Stimulated activated CD8-positive, alpha-beta memory T cell treated with anti-CD3 and anti-CD28 coated beads, Interleukin-12 subunit alpha, Interleukin-12 subunit beta, amount 100 ng/mL, for 24 hours (primary cell): ENCODE measurements at regions not wholly inside any gene's neighbourhood (a gene's known extent, or its start where the extent isn't known, plus 50 kb on each side); places are given as distances from the start of the nearest gene placed in this dataset.
"Not testable (repeated sequence)": the region's sequence is repeated elsewhere in the genome, so short reads cannot be mapped to it uniquely, and the experiment has no call there.

Experiments
- DNase-seq: peaks from one replicate; pipeline ENCODE4 v3.0.0-alpha.2; 2020; ENCODE audit errors: extremely low read depth

DNA sequence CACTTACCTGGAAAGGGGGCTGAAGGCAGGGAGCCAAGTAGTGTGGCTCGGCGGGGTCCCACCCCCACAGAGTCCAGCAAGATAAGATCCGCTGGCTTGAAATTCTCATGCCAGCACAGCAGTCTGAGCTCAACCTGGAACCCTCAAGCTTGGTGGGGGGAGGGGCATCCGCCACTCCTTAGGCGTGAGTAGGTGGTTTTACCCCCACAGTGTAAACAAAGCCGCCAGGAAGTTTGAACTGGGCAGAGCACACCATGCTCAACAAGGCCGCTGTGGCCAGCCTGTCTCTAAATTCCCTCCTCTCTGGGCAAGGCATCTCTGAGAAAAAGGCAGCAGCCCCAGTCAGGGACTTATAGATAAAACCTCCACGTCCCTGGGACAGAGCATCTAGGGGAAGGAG, 156.3 kb downstream of the KBTBD8 start:
- no peak for DNase-seq

DNA sequence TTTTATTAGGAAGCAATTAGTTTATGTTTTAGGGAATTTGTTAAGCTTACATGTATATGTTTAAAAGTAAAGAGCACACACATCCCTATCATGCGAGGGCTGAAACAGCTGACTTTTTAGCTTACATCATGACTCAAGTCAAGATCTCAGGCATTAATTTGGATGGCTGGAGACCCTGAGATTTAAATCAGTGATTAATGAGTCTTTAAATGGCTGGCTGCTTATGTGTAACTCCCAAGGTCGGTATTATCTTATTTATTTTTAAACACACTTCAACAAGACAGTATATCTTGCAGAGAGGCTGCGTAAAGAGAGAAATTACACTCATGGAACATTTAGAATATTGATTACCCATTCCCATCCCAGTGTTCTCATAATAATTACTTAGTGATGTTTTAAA, 169.4 kb downstream of the KBTBD8 start:
- DNase-seq, result no peak

DNA sequence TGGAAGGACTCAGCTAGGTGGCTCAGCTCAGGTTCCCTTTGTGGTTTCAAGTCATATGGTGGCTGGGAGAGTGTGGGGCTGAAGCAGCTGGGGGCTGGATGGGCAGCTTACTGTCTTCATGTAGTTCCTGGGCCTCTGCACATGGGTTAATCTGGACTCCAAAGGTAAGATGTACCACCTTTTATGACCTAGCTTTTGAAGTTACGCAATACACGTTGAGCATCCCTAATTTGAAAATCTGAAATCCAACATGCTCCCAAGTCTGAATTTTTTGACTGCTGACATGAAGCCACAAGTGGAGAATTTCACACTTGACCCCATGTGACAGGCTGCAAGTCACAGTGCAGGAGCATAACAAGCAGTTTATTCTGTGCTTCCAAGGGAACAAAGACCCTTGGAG, 173.7 kb downstream of the KBTBD8 start:
- no peak for DNase-seq

DNA sequence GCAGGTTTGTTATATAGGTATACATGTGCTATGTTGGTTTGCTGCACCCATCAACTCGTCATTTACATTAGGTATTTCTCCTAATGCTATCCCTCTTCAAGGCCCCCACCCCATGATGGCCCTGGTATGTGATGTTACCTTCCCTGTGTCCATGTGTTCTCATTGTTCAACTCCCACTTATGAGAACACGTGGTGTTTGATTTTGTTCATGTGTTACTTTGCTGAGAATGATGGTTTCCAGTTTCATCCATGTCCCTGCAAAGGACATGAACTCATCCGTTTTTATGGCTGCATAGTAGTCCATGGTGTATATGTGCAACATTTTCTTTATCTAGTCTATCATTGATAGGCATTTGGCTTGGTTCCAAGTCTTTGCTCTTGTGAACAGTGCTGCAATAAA, 175.0 kb downstream of the KBTBD8 start:
- not testable (repeated sequence) for DNase-seq

DNA sequence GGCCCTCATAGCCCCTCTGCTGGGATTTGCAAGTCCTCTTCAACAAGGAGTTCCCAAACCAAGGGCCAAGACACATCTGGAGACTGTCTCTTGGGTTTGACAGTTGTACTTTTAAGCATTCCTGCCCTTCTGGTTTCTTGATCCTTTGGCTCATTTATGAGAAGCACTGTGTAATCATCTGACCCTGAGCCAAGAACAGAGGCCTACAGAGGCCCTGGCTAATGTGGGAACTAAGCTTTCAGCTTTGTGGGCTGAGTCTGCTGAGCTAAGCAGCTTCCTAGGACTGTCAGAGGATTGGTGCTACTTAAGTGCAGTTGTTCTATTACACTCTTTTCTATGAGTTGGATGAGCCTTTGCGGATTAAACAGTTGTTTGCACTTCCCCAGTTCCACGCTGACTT, 178.3 kb downstream of the KBTBD8 start:
- no peak for DNase-seq

DNA sequence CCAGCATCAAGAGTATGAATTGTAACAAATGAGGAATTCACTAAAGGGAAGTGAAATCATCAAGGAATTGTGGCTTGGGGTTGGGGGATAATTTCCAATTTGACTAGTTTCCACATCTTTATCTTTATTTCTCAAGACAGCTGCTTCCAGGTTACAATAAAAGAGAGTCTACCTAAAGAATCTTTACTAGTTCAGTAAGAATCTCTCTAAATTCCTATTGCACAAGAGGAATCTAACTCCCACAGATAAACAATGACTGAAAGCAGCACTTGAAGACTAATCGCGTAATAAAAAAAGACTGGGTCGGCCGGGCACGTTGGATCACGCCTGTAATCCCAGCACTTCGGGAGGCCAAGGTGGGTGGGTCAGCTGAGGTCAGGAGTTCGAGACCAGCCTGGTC, 194.4 kb downstream of the KBTBD8 start:
- DNase-seq, result no peak

DNA sequence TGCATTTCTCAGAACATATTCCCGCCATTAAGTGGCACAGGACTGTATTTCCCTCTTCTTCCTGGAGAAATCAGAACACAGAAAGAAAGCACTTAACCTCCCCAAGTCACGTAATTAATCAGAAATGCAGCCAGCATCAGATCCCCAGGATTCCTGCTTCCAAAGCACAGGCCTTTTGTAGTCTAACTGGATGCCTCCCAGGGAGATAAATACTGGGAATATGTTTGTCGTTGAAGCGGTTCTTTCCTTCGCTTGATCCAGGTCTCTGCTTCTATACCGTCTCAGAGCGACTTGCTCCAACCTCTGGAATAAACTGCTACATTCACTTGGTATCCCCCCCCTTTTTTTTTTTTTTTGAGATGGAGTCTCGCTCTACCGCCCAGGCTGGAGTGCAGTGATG, 198.6 kb downstream of the KBTBD8 start:
- no peak for DNase-seq

DNA sequence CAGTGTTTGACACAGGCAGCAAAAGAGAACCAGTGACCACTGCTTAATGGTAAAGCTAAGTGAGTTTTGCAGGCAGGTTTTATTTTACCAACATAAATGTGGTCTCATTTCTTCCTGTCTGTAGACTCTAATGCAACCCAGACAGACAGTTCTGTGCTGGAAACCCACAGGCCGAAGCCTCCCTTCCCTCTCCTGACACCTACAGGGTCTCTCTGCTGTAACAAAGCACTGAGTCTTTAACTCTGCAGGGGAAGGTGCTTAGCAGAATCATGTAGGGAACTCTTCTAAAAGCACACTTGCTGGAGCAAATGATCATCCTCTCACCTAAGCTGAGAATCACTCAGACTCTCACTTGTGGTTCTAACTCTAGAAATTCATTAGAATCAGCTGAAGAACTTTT, 200.3 kb downstream of the KBTBD8 start:
- DNase-seq, result no peak

DNA sequence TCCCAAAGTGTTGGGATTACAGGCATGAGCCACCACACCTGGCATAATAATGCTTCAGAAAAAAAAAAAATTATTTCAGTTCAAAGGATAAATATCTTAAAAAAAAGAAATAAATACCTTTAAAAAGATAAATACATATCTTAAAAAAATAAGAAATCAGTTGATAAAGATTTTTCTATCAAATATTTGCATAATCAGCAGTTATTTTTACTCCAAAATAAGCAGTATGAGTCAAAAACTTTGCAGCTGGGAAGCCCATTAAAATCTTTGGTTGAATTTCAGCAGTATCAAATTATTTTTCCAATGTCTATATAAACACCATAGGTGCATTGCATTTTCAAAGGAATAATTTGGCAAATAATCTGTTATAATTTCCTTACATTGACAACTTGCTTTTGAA, 202.5 kb downstream of the KBTBD8 start:
- DNase-seq, result no peak

DNA sequence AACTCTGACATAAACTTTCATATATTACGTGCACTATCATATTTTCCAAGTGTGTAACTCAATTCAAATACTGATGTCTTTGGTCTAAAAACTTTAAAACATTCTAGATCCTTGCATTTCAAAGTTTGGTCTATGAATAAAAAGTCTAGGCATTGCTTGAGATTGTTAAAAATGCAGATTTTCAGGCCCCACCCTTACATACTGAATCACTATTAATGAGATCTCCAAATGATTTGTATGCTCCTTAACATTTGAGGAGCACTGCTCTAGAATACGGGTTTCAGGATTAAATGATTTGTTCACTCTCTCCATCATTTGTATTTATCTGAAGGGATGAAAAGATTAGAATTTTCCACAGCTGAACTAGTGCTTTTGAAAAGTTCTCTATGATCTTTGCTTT, 202.9 kb downstream of the KBTBD8 start:
- no peak for DNase-seq

DNA sequence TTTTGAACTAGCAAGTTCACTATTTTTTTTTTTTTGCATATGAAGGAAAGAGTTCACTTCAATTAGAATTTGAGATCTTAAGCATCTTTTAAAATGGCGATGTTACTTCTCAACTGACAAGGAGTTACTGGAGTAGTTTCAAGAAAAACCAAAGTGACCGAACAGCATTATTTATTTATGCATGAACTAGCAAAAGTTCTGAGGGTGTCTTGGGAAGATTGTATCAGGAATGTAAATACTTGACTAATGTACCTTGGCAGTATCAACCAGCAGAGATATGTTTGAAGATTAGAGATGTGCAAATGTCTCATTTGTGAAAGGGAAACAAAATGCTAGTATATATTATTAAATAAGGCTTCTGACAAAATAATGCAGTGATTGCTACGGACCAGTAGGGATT, 203.9 kb downstream of the KBTBD8 start:
- DNase-seq, result no peak

DNA sequence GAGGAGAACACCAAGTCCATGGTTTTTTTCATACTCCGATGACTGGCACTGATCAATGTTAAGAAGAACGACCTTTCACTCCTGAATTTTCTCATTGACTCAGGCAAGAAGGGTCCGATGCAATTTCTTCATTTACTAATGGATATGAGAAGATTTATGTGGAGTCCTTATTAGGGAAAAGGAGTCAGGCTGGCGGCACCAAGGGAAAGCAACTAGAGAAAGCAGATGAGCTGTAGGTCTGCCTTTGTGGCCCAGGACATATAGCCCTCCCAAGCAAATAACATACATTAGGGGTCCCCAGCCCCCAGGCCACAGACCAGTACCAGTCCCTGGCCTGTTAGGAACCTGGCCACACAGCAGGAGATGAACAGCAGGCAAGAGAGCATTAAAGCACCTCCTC, 206.8 kb downstream of the KBTBD8 start:
- no peak for DNase-seq

DNA sequence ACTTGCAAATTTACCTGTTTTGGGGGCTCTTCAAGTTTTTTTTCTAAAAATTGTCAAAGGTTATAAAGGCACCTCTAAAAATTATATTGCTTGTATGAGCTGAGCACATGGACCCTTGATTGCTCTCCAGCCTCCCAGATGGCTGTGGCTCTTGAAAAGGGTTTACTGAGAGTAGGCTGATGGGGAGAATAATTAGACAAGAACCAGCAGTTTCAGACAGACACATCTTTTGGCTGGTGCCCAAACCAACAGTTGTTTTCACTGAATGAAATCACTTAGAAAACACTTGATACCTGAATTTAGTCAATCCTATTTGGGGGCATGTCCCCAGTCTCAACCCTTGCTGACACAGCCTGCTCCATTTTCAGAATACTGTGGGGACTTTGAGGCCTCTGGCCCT, 217.6 kb downstream of the KBTBD8 start:
- DNase-seq, result no peak

DNA sequence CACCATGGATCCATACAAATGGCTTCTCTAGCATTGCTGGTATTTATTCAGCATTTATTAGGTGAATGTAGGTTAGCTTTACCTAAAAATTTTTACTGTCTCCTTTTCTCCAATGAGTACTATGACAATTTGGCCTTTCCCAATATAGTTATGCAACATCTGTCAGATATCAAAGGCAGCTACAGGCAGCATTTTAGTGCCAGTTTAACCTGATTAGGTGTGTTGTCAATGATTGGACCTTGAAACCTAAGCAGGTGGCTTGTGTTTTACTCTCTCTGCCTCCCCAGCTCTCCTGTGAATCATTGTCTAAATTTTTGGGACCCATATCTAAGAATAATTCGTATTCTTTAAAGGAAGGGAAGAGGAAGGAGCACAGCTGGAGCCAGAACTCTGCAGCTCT, 228.9 kb downstream of the KBTBD8 start:
- DNase-seq, result no peak

DNA sequence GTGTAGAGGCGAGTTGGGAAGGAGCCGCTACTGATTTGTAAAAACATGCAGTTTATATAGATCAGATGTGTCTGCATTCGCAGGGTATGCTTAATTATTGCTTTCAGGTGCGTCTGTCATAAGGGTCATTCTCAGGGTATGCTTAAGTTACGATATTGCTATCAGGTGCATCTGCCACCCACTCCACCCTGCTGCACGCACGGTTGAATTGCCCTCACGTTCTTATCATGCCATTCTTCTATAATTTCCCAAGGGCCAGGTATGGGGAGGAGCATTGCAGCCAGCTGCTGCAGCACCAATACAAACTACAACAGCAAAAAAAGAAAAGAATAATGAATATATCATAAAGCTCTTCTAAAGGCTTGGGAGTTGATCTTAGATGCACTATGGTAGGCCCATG, 230.0 kb downstream of the KBTBD8 start:
- no peak for DNase-seq

DNA sequence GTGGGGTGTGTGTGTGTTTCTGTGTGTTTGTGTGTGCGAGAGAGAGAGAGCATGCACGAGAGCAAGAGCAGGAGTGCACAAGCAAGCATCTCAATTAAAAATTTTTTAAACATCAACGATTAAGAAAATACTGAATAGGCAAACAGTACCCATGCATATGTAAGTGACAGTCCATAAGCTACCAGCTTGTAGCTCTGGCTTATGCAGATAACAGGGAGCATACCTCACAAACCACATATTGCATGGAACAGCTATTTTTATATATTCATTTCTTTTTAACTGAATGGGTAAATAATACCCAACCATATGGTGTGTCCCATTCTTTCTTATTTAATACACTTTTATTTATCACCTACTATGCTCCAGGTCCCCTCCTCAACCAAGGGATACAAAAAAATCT, 234.5 kb downstream of the KBTBD8 start:
- no peak for DNase-seq

DNA sequence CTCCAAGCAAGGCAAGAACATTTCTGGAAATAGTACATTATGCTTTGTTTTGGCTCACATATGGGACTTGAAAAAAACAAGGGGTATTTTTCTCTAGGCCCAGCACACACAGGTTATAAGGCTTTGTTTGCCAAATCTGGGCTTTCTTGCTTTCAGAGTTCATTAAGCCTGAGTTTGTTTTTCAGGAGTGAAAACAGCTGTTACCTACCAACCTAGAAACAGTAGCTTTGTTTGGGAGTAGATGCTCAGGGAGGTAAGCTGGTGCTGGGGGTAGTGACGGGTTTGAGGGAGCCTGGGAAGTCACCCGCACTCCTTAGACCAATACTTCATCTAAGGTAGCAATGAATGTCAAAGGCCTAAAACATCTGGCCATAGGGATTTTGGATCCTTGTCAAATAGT, 241.2 kb downstream of the KBTBD8 start:
- DNase-seq, result no peak

DNA sequence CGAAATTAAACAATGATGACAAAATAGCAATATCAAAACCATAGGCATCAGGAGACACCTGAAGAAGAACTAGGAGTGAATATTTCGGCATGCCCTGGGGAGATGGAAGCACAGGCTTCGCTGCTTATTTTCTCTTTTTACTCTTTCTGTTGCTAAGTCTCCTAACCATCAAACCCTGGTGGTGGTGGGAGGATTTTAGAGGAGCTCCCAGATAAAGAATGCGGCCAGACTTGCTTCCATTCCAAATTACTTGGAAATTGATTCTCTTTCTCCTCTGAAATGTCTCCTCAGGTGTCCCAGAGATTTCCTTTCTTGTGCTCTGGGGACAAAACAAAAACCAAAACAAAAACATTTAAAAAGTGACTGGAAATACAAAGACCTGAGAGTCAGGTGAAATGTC, 243.0 kb downstream of the KBTBD8 start:
- no peak for DNase-seq

DNA sequence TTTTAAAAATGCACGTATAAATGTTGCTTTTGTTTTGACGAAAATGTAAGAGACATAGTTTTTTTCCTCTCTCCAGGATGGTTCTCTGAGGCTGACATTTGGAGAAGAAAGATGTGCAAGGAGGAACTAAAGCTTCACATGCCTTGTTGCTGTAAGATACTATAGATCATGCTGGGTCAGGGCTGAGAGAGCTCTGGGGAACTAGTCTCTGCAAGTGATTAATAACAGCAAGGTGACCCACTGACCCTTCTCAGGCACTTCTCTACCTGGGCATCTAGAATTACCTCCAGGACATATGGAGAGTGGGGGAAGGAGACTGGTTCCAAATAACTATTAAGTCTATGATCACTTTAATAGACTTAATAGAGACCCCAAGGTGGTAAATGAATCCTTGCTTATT, 246.0 kb downstream of the KBTBD8 start:
- DNase-seq, result no peak

DNA sequence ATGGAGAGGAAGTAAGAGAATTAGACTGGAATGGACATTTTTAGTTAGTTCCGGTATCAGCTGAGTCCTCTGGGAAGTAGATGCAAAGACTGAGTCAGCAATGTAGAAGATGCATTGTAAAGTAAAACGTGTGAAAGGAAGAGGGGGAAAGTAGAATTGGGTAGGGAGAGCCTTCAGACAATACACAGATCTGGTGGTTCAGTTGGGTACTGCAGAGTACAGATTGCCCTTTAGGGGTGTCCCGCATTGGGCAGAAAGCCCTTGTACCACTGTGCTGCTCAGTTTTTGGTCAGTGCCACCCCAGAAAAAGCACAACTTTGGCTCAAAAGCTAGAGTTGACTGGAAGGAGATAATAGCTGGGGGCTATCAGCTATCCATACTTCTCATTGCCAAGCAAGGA, 247.4 kb downstream of the KBTBD8 start:
- DNase-seq, result no peak

DNA sequence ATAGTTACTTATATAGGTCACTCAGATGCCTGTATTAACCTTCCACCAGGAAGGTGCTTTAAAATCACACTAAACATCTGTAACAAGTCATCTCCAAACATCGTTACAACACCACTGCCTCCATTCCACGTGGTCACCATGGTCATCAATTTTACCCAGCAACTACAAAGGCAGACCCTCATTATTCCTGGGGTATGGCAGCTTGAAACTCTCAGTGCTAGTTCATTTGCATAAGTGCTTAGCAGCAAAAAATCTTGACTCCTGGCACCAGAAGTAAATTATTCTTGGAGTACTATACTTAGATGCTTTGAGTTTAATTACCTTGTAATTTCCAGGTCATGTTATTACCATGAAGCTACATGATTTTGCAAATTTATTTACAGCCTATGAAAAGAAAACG, 250.6 kb downstream of the KBTBD8 start:
- no peak for DNase-seq

DNA sequence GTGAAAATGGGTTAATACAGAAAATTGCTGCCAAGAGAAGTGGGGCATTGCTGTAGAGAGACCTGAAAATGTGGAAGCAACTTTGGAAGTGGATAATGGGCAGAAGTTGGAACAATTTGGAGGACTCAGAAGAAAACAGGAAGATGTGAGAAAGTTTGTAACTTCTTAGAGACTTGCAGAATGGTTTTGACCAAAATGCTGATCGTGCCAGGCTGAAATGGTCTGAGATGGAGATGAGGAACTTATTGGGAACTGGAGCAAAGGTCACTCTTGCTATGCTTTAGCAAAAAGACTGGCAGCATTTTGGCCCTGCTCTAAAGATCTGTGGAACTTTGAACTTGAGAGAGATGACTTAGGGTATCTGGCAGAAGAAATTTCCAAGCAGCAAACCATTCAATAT, 254.8 kb downstream of the KBTBD8 start:
- DNase-seq, result not testable (repeated sequence)

DNA sequence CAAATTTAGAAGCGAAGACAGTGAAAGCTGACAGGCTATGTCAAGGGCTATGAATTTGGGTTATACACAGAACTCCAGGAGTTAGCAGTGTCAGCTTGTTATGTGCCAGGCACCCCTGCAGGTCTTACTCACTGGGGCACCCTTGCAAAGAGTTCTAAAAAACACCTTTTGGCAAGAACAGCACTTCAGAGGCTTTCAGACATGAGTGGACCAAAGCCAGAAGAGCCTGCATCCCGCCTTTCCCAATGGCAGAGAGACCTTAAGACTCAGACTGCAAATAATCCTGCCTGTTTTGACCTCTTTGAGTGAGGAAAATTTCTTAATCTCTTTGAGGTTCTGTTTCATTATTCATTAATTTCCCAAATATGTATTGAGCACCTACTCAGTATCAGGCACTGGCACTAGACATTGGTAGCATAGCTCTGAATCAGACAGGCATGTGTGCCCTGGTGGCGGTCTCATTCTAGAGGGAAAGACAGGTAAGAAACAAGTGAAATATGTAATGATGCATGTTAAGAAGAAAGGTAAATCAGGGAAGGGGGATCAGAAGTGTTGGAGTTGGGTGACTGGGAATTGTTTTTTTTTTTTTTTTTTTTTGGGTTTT, 280.0 kb downstream of the KBTBD8 start:
- DNase-seq, result no peak

DNA sequence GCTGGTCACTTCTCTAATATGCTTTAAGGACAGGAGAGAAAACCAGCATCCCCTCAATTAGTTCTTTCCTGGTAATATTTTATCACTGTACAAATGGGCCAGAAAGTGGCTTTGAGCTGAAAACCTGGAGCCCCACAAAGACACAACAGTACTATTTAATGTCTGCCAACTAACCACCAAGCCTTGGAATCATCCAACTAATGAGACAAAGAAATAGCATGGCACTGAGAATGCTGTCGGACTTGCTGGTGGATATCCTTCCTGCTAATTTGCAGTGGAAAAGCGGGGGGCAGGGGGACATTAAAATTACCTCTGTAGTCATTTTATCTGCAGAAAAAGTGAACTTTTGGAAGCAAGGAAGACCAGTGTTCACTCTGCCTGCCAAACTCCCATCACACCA, 288.5 kb downstream of the KBTBD8 start:
- DNase-seq, result no peak
